T-helper 2 cell treated with Interferon-gamma antibody and Interleukin-4, amounts not matched to agents 5 μg/mL and 100 μg/mL, for 36 hours (primary cell): ENCODE measurements at regions not wholly inside any gene's neighbourhood (a gene's known extent, or its start where the extent isn't known, plus 50 kb on each side); places are given as distances from the start of the nearest gene placed in this dataset.
A peak's percentile ranks its signal among the peaks of the same experiment; 100 is the strongest.
"Not testable (repeated sequence)": the region's sequence is repeated elsewhere in the genome, so short reads cannot be mapped to it uniquely, and the experiment has no call there.

Source experiments
- DNase-seq: peaks from one replicate; pipeline ENCODE4 v3.0.0; 2021; ENCODE audit warnings: low spot score
- H3K27ac Mint-ChIP-seq: one replicate; pipeline ENCODE4 v1.8.0; 2021; ENCODE audit warnings: mild to moderate bottlenecking, mixed read lengths
- H3K27me3 Mint-ChIP-seq: one replicate; pipeline ENCODE4 v1.8.0; 2021; ENCODE audit warnings: low read depth, mixed read lengths
- H3K36me3 Mint-ChIP-seq: one replicate; pipeline ENCODE4 v1.8.0; 2021; ENCODE audit warnings: low read depth, mixed read lengths
- H3K4me1 Mint-ChIP-seq: one replicate; pipeline ENCODE4 v1.8.0; 2021; ENCODE audit warnings: low read depth, mixed read lengths
- H3K4me3 Mint-ChIP-seq: one replicate; pipeline ENCODE4 v1.8.0; 2022; ENCODE audit warnings: mild to moderate bottlenecking, moderate library complexity, mixed read lengths
- H3K9me3 Mint-ChIP-seq: one replicate; pipeline ENCODE4 v1.8.0; 2021; ENCODE audit warnings: mixed read lengths

GRCh38 chr6:126199466-126199865 lies 140.4 kb upstream of the CENPW start:
- H3K36me3 Mint-ChIP-seq = no peaks in the 10 kb centered on the region
- H3K27me3 Mint-ChIP-seq = no peaks in the 10 kb centered on the region
- no peaks in the 10 kb centered on the region for H3K9me3 Mint-ChIP-seq
- peak overlapping the region; percentile 16 for H3K4me3 Mint-ChIP-seq
- DNase-seq = no peak
- no peak overlapping the region for H3K27ac Mint-ChIP-seq
- peaks cover 4% of the 10 kb centered on the region for H3K4me1 Mint-ChIP-seq

DNA sequence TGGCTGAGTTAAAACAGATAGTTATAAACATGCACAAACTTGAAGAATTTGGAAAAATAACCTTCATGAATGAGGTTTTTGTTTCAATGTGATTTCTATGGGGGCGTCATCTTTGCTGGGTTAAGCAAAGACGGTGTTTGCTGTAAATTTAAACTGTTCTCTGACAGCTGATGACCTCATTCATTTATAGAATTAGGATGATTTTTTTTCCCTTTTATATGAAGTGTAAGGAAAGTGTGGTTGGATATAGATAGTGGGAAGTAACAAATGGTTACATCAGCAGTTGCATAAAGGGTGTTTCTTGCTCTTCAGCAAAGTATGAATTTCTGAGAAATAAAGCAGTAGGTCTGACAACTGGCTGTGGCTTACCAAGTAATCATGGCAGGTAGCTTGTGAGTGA lies 137.2 kb upstream of the CENPW start:
- Mint-ChIP-seq H3K27ac (no peak overlapping the region), H3K4me1 (peaks cover 4% of the 10 kb centered on the region), H3K36me3 (no peaks in the 10 kb centered on the region), H3K9me3 (no peaks in the 10 kb centered on the region), H3K27me3 (no peaks in the 10 kb centered on the region), H3K4me3 (no peak overlapping the region)
- DNase-seq = no peak

DNA sequence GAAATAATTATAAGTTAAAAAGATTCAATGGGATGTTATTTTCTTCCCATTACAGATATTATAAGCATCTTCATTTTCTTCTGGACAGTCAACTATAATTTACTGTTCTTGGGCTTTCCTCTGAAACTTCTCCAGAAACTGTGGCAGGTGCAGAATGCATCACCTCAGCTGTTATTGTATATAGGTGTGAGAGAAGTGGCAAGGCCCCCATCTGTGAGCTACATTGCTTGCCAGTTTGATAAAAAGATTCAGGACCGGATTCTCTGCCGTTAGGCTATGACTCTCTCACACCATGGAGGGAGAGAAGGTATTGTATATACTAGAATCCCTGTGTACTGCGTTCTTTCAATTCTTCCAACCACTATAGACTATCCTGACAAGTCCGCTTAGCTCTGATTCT lies 135.8 kb upstream of the CENPW start:
- Mint-ChIP-seq H3K9me3 (no peaks in the 10 kb centered on the region), H3K4me3 (no peak overlapping the region), H3K4me1 (peaks cover 4% of the 10 kb centered on the region), H3K27ac (no peak overlapping the region), H3K36me3 (no peaks in the 10 kb centered on the region), H3K27me3 (no peaks in the 10 kb centered on the region)
- DNase-seq = no peak

GRCh38 chr6:126204598-126204997 lies 135.3 kb upstream of the CENPW start:
- Mint-ChIP-seq H3K27ac (no peak overlapping the region), H3K9me3 (no peaks in the 10 kb centered on the region), H3K4me3 (no peak overlapping the region), H3K36me3 (no peaks in the 10 kb centered on the region), H3K27me3 (no peaks in the 10 kb centered on the region), H3K4me1 (no peaks in the 10 kb centered on the region)
- no peak for DNase-seq

DNA sequence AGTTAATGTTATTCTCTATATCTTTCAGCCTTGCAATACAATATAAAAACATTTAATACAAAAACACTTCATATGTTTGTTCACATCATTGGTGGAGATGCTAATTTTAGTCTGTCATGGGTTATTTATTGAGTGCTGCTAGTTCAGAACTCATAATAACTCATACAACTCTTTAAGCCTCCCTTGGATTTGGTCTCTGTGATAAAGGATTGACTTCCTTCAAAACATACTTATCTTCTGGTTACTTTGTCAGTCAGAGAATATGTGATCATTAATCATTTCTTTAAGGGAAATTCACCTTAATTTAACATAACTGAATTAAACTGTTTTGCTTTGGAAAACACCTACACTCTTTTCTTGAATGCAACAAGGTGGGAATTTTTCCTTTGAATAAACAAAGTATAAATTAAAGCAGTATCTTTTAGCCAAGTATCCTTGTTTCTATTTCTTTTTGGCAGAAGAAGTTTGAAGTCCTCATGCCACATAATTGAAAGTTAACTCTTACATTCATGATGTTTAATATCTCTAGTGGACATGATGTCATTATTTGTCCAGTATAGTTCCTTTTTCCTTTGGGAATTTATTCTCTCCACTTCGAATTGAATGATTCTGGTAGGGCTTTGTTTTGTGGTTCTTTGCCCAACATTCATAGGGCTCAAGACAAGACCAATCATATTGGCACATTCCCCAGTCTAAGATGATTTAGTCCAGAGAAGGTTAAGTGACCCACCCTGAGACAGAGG lies 133.2 kb upstream of the CENPW start:
- H3K27me3 Mint-ChIP-seq = no peaks in the 10 kb centered on the region

GRCh38 chr6:126210398-126211075 lies 129.4 kb upstream of the CENPW start:
- Mint-ChIP-seq H3K27ac (no peak overlapping the region), H3K4me3 (no peak overlapping the region), H3K9me3 (no peaks in the 10 kb centered on the region), H3K27me3 (peaks cover 3% of the 10 kb centered on the region), H3K4me1 (no peaks in the 10 kb centered on the region), H3K36me3 (no peaks in the 10 kb centered on the region)
- DNase-seq = no peak

More for the DNA sequence above, 133.2 kb upstream of the CENPW start:
- Mint-ChIP-seq H3K9me3 (no peaks in the 10 kb centered on the region), H3K27ac (no peak overlapping the region), H3K4me3 (no peak overlapping the region), H3K4me1 (no peaks in the 10 kb centered on the region), H3K36me3 (no peaks in the 10 kb centered on the region)
- DNase-seq = no peak

DNA sequence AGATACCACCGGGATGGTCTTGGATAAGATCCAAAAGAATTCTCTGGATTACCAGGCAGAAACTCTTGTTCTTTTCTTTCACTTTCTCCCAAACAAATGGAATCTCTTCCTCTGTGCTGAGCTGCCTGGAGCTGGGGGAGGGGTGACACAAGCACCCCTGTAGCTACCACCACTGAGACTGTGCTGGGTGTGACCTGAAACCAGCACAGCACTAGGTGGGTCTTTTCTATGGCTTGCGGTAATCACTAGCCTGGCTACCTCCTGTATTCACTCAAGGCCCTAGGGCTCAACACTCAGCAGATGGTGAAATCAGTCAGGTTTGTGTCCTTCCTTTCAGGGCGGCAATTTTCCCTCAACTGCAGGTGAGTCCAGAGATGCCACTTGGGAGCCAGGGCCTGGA lies 122.4 kb upstream of the CENPW start:
- no peaks in the 10 kb centered on the region for H3K4me1 Mint-ChIP-seq

DNA sequence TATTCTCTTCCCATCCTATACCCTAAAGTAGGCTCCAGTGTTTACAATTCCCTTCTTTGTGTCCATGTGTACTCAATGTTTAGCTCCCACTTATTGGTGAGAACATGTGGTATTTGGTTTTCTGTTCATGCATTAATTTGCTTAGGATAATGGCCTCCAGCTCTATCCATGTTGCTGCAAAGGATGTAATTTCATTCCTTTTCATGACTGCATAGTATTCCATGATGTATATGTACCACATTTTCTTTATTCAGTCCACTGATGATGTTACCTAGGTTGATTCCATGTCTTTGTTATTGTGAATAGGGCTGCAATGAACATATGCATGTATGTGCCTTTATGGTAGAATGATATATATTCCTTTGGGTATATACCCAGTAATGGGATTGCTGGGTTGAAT lies 119.0 kb upstream of the CENPW start:
- not testable (repeated sequence) for H3K36me3 Mint-ChIP-seq, DNase-seq, H3K27ac Mint-ChIP-seq, H3K9me3 Mint-ChIP-seq, H3K4me3 Mint-ChIP-seq, H3K4me1 Mint-ChIP-seq, H3K27me3 Mint-ChIP-seq

More for the DNA sequence above, 122.4 kb upstream of the CENPW start:
- Mint-ChIP-seq H3K27ac (no peak overlapping the region), H3K36me3 (no peaks in the 10 kb centered on the region), H3K27me3 (peaks cover 3% of the 10 kb centered on the region), H3K4me3 (no peak overlapping the region), H3K9me3 (no peaks in the 10 kb centered on the region)
- no peak for DNase-seq

GRCh38 chr6:126227833-126228702 lies 111.8 kb upstream of the CENPW start:
- H3K4me3 Mint-ChIP-seq = no peak overlapping the region
- H3K27ac Mint-ChIP-seq = no peak overlapping the region
- no peaks in the 10 kb centered on the region for H3K9me3 Mint-ChIP-seq
- no peaks in the 10 kb centered on the region for H3K4me1 Mint-ChIP-seq
- no peaks in the 10 kb centered on the region for H3K36me3 Mint-ChIP-seq
- DNase-seq = no peak
- H3K27me3 Mint-ChIP-seq = no peaks in the 10 kb centered on the region

GRCh38 chr6:126232671-126233070 lies 107.2 kb upstream of the CENPW start:
- Mint-ChIP-seq H3K27ac (no peak overlapping the region), H3K4me1 (no peaks in the 10 kb centered on the region), H3K4me3 (no peak overlapping the region), H3K27me3 (no peaks in the 10 kb centered on the region), H3K9me3 (no peaks in the 10 kb centered on the region), H3K36me3 (no peaks in the 10 kb centered on the region)
- no peak for DNase-seq

DNA sequence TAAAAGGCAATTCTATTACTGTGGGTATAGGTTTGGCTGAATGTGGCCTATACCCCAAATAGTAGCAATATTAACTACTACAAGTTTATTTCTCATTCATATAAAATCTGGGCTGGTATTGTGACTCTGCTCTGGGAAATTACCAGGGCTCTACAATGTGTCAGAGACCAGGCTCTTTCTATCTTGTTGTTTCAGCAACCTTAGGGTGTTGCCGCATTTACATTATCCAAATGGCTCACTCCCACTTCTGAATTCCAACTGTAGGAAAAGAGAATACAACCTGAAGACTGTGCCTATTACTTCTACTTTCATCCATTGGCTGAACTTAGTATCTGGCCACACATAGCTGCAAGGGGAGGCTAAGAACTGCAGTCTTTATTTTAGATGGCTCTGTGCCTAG lies 106.7 kb upstream of the CENPW start:
- Mint-ChIP-seq H3K4me1 (no peaks in the 10 kb centered on the region), H3K27me3 (no peaks in the 10 kb centered on the region), H3K9me3 (no peaks in the 10 kb centered on the region), H3K36me3 (no peaks in the 10 kb centered on the region), H3K27ac (no peak overlapping the region), H3K4me3 (no peak overlapping the region)
- DNase-seq = no peak

GRCh38 chr6:126235363-126235762 lies 104.6 kb upstream of the CENPW start:
- H3K4me3 Mint-ChIP-seq = no peak overlapping the region
- H3K9me3 Mint-ChIP-seq = no peaks in the 10 kb centered on the region
- no peaks in the 10 kb centered on the region for H3K36me3 Mint-ChIP-seq
- H3K4me1 Mint-ChIP-seq = no peaks in the 10 kb centered on the region
- no peak for DNase-seq
- no peak overlapping the region for H3K27ac Mint-ChIP-seq
- no peaks in the 10 kb centered on the region for H3K27me3 Mint-ChIP-seq

DNA sequence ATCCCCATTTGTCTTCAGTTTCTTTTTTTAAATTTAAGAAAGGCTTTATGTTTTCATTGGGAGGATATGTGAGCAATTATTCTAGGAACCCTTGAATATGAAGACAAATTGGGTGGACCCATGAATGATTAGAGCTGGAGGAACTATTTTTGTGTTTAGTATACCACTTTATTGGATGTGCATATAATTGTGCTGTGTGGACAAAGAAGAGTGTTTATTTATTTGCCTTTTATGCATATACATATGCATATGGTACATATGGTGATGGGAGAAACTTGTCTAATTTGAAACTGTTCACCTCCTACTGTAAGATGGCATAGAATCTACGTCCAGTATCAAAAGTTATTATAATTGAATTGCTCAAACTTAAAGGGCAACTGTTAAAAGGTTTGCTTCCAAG lies 94.8 kb upstream of the CENPW start:
- no peak overlapping the region for H3K4me3 Mint-ChIP-seq
- H3K27me3 Mint-ChIP-seq = no peaks in the 10 kb centered on the region
- H3K4me1 Mint-ChIP-seq = no peaks in the 10 kb centered on the region
- H3K9me3 Mint-ChIP-seq = no peaks in the 10 kb centered on the region
- no peak for DNase-seq
- no peaks in the 10 kb centered on the region for H3K36me3 Mint-ChIP-seq
- H3K27ac Mint-ChIP-seq = no peak overlapping the region

- no peak overlapping the region for H3K27ac Mint-ChIP-seq
These were observed 87.8 kb upstream of the CENPW start for GRCh38 chr6:126252154-126252553.

More at GRCh38 chr6:126252154-126252553, 87.8 kb upstream of the CENPW start:
- no peaks in the 10 kb centered on the region for H3K27me3 Mint-ChIP-seq
- no peak overlapping the region for H3K4me3 Mint-ChIP-seq
- no peaks in the 10 kb centered on the region for H3K4me1 Mint-ChIP-seq
- H3K36me3 Mint-ChIP-seq = no peaks in the 10 kb centered on the region
- no peak for DNase-seq
- no peaks in the 10 kb centered on the region for H3K9me3 Mint-ChIP-seq
